ENCODE measurements at regions not wholly inside any gene's neighbourhood (a gene's known extent, or its start where the extent isn't known, plus 50 kb on each side); places are given as distances from the start of the nearest gene placed in this dataset.

- TF ChIP-seq EZH2 (IDR thresholded peaks at IDR 0.05; ENCODE audit: insufficient read depth, poor library complexity, severe bottlenecking) (no peak), EZH2phosphoT487 (IDR thresholded peaks at IDR 0.05; ENCODE audit: insufficient read depth, low read depth) (no peak)
Measured at GRCh38 chr1:219847215-219847855, 81.0 kb downstream of the SLC30A10 start.
